Endothelial cell (in vitro differentiated cells): ENCODE measurements at regions not wholly inside any gene's neighbourhood (a gene's known extent, or its start where the extent isn't known, plus 50 kb on each side); places are given as distances from the start of the nearest gene placed in this dataset.

ENCODE experiments used
- DNase-seq: peaks from one replicate; pipeline ENCODE4 v3.0.0; 2021; ENCODE audit warnings: low spot score
- H3K27ac Mint-ChIP-seq: one replicate; pipeline ENCODE4 v1.8.0; 2021; ENCODE audit warnings: mixed read lengths, inconsistent platforms; ENCODE audit not compliant: unreplicated experiment
- H3K27me3 Mint-ChIP-seq: one replicate; pipeline ENCODE4 v1.8.0; 2021; ENCODE audit warnings: mild to moderate bottlenecking, moderate library complexity, mixed read lengths, inconsistent platforms; ENCODE audit not compliant: unreplicated experiment
- H3K36me3 Mint-ChIP-seq: one replicate; pipeline ENCODE4 v1.8.0; 2021; ENCODE audit warnings: mild to moderate bottlenecking, low read depth, mixed read lengths, inconsistent platforms; ENCODE audit not compliant: unreplicated experiment
- H3K4me1 Mint-ChIP-seq: one replicate; pipeline ENCODE4 v1.8.0; 2021; ENCODE audit warnings: mild to moderate bottlenecking, mixed read lengths, inconsistent platforms; ENCODE audit not compliant: unreplicated experiment
- H3K4me3 Mint-ChIP-seq: one replicate; pipeline ENCODE4 v1.8.0; 2021; ENCODE audit warnings: mild to moderate bottlenecking, mixed read lengths, inconsistent platforms; ENCODE audit not compliant: unreplicated experiment
- H3K9me3 Mint-ChIP-seq: one replicate; pipeline ENCODE4 v1.8.0; 2021; ENCODE audit warnings: mixed read lengths, inconsistent platforms; ENCODE audit not compliant: unreplicated experiment
- CTCF ChIP-seq: fragments of 200-600 bp; sonication (generic); IDR thresholded peaks from one replicate; pipeline ENCODE4 v1.5.0; 2021; ENCODE audit warnings: antibody characterized with exemption; ENCODE audit not compliant: unreplicated experiment

DNA sequence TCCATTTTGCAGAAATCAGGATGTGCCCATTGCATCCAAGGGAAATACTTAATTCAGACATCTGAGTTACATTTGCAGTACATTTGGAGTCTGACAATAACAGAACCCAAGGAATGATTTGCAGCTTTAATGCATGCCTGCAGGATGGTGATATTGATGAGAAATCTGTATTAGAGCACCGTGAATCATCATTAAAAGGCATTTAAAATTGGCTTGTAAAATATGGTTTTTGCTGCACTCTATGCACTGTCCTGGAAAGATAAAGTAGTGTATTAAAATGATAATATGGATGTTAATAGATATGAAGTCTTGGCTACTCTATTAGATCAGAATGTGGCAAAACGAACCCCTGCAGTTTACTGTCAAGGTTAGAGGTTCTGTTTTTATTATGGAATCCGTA, 556.9 kb downstream of the MAT2B start:
- Mint-ChIP-seq H3K9me3 (no peaks in the 10 kb centered on the region), H3K4me1 (no peaks in the 10 kb centered on the region), H3K27me3 (no peaks in the 10 kb centered on the region), H3K27ac (no peak overlapping the region), H3K36me3 (no peaks in the 10 kb centered on the region), H3K4me3 (no peak overlapping the region)
- DNase-seq = no peak
- TF ChIP-seq CTCF = no peak

GRCh38 chr5:164065266-164065665, 559.8 kb downstream of the MAT2B start:
- H3K4me3 Mint-ChIP-seq = no peak overlapping the region
- H3K27me3 Mint-ChIP-seq = no peaks in the 10 kb centered on the region
- no peak for TF ChIP-seq CTCF
- no peaks in the 10 kb centered on the region for H3K4me1 Mint-ChIP-seq
- no peak for DNase-seq
- no peaks in the 10 kb centered on the region for H3K36me3 Mint-ChIP-seq
- H3K27ac Mint-ChIP-seq = no peak overlapping the region
- H3K9me3 Mint-ChIP-seq = no peaks in the 10 kb centered on the region

DNA sequence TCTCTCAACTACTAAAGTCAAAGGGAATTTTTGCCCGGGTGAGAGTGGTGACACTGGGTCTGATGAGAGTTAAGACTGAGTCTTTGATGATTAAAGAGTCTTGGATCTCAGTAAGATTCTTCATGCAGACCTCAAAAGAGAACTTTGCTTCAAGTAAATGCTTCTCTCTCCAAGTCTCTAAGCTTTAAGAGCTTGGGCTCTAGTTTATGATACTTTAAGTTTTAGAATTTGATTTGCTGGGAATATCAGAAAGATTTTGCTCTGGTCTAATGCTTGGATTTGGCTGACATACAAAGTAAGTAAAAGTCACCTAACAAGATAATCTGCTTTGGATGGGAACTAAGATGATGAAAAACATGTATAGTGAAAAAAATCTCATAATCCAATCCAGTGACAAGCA, 566.3 kb downstream of the MAT2B start:
- H3K27me3 Mint-ChIP-seq = no peaks in the 10 kb centered on the region
- no peaks in the 10 kb centered on the region for H3K4me1 Mint-ChIP-seq
- no peak for TF ChIP-seq CTCF
- no peaks in the 10 kb centered on the region for H3K9me3 Mint-ChIP-seq
- no peak overlapping the region for H3K4me3 Mint-ChIP-seq
- no peak for DNase-seq
- H3K27ac Mint-ChIP-seq = no peak overlapping the region
- H3K36me3 Mint-ChIP-seq = no peaks in the 10 kb centered on the region

- H3K4me3 Mint-ChIP-seq = no peak overlapping the region
- H3K36me3 Mint-ChIP-seq = no peaks in the 10 kb centered on the region
- H3K9me3 Mint-ChIP-seq = no peaks in the 10 kb centered on the region
- H3K27me3 Mint-ChIP-seq = no peaks in the 10 kb centered on the region
- H3K4me1 Mint-ChIP-seq = no peaks in the 10 kb centered on the region
- TF ChIP-seq CTCF = no peak
- no peak overlapping the region for H3K27ac Mint-ChIP-seq
- DNase-seq = no peak
Observed at GRCh38 chr5:164073081-164073480, 567.7 kb downstream of the MAT2B start.

- no peak for TF ChIP-seq CTCF
- no peaks in the 10 kb centered on the region for H3K9me3 Mint-ChIP-seq
- DNase-seq = no peak
- H3K4me1 Mint-ChIP-seq = no peaks in the 10 kb centered on the region
- no peak overlapping the region for H3K27ac Mint-ChIP-seq
- no peak overlapping the region for H3K4me3 Mint-ChIP-seq
- H3K36me3 Mint-ChIP-seq = no peaks in the 10 kb centered on the region
- H3K27me3 Mint-ChIP-seq = no peaks in the 10 kb centered on the region
Observed at GRCh38 chr5:164076556-164076955, 571.1 kb downstream of the MAT2B start.
